Right atrium auricular region (tissue), 2 donors: ENCODE measurements at regions not wholly inside any gene's neighbourhood (a gene's known extent, or its start where the extent isn't known, plus 50 kb on each side); places are given as distances from the start of the nearest gene placed in this dataset.

Experiments
- DNase-seq: peaks from one replicate; pipeline ENCODE4 v3.0.0-alpha.2; 2019; ENCODE audit warnings: low spot score
- H3K27ac ChIP-seq, 2 donors: fragments of 200-600 bp; sonication (generic); 1 replicate in 1 of 2; 2 replicates in 1 of 2; pipeline ENCODE4 v1.5.1; 2016 to 2019
- H3K27me3 ChIP-seq, 2 donors: fragments of 200-600 bp; sonication (generic); one replicate each; pipeline versions ENCODE4 v1.5.1 to v1.6.0; 2017 to 2019
- H3K36me3 ChIP-seq: fragments of 200-600 bp; sonication (generic); one replicate; pipeline ENCODE4 v1.5.1; 2016
- H3K4me1 ChIP-seq, 2 donors: fragments of 200-600 bp; sonication (generic); one replicate each; pipeline versions ENCODE4 v1.5.1 to v1.6.0; 2017 to 2019
- H3K4me3 ChIP-seq, 2 donors: fragments of 200-600 bp; sonication (generic); 1 replicate in 1 of 2; 2 replicates in 1 of 2; pipeline ENCODE4 v1.5.1; 2017 to 2019; ENCODE audit warnings: mild to moderate bottlenecking in 1 of 2, moderate library complexity in 1 of 2
- H3K9me3 ChIP-seq, 2 donors: fragments of 200-600 bp; sonication (generic); one replicate each; pipeline ENCODE4 v1.5.1; 2019
- CTCF ChIP-seq, 2 donors: fragments of 200-600 bp; sonication (generic); IDR thresholded peaks; one replicate each; pipeline ENCODE4 v1.5.1; 2019; ENCODE audit warnings: antibody characterized with exemption in 2 of 2

- Histone ChIP-seq H3K4me3 (no peak overlapping the region), H3K27me3 (no peaks in the 10 kb centered on the region), H3K36me3 (no peaks in the 10 kb centered on the region), H3K4me1 (no peaks in the 10 kb centered on the region), H3K9me3 (no peaks in the 10 kb centered on the region), H3K27ac (no peak overlapping the region)
- TF ChIP-seq CTCF (IDR thresholded peaks at IDR 0.05), result no peak
- DNase-seq, result no peak
These were observed 186.1 kb upstream of the CAMK1G start for GRCh38 chr1:209397371-209397770.

GRCh38 chr1:209397910-209398309, 185.6 kb upstream of the CAMK1G start:
- H3K4me3 ChIP-seq, result no peak overlapping the region
- H3K27ac ChIP-seq, result no peak overlapping the region
- TF ChIP-seq CTCF (IDR thresholded peaks at IDR 0.05), result no peak
- no peaks in the 10 kb centered on the region for H3K27me3 ChIP-seq
- no peak for DNase-seq
- H3K36me3 ChIP-seq, result no peaks in the 10 kb centered on the region
- no peaks in the 10 kb centered on the region for H3K4me1 ChIP-seq
- H3K9me3 ChIP-seq, result no peaks in the 10 kb centered on the region

- Histone ChIP-seq H3K9me3 (no peaks in the 10 kb centered on the region), H3K4me1 (no peaks in the 10 kb centered on the region), H3K27me3 (no peaks in the 10 kb centered on the region), H3K4me3 (no peak overlapping the region), H3K36me3 (no peaks in the 10 kb centered on the region), H3K27ac (no peak overlapping the region)
- no peak for TF ChIP-seq CTCF (IDR thresholded peaks at IDR 0.05)
- no peak for DNase-seq
These were observed 185.1 kb upstream of the CAMK1G start for GRCh38 chr1:209398313-209398991.

GRCh38 chr1:209399800-209400199, 183.7 kb upstream of the CAMK1G start:
- H3K27me3 ChIP-seq, result no peaks in the 10 kb centered on the region

GRCh38 chr1:209400351-209401220, 182.9 kb upstream of the CAMK1G start:
- Histone ChIP-seq H3K27me3 (no peaks in the 10 kb centered on the region), H3K36me3 (no peaks in the 10 kb centered on the region), H3K9me3 (no peaks in the 10 kb centered on the region), H3K4me1 (no peaks in the 10 kb centered on the region), H3K27ac (no peak overlapping the region), H3K4me3 (no peak overlapping the region)
- no peak for TF ChIP-seq CTCF (IDR thresholded peaks at IDR 0.05)
- no peak for DNase-seq

More at GRCh38 chr1:209399800-209400199, 183.7 kb upstream of the CAMK1G start:
- DNase-seq, result no peak
- no peaks in the 10 kb centered on the region for H3K4me1 ChIP-seq
- H3K36me3 ChIP-seq, result no peaks in the 10 kb centered on the region
- H3K9me3 ChIP-seq, result no peaks in the 10 kb centered on the region
- no peak overlapping the region for H3K4me3 ChIP-seq
- TF ChIP-seq CTCF (IDR thresholded peaks at IDR 0.05), result no peak
- no peak overlapping the region for H3K27ac ChIP-seq
